ENCODE measurements at regions not wholly inside any gene's neighbourhood (a gene's known extent, or its start where the extent isn't known, plus 50 kb on each side); places are given as distances from the start of the nearest gene placed in this dataset.

GRCh38 chr2:58893656-58894351, 652.7 kb upstream of the FANCL start:
- TF ChIP-seq POLR2AphosphoS5 (IDR thresholded peaks at IDR 0.05) (no peak), EZH2 (IDR thresholded peaks at IDR 0.05; ENCODE audit: borderline replicate concordance, insufficient read depth, low read length, poor library complexity, severe bottlenecking) (no peak), CTCF (IDR thresholded peaks at IDR 0.05; ENCODE audit: poor library complexity, severe bottlenecking) (no peak), EP300 (conservative IDR thresholded peaks at IDR 0.05; ENCODE audit: poor library complexity, severe bottlenecking) (no peak), SMC3 (conservative IDR thresholded peaks at IDR 0.05; ENCODE audit: poor library complexity) (no peak), TAF1 (IDR thresholded peaks at IDR 0.05; ENCODE audit: low read depth) (no peak), MXI1 (conservative IDR thresholded peaks at IDR 0.05; ENCODE audit: poor library complexity, severe bottlenecking) (no peak)
